ENCODE measurements at regions not wholly inside any gene's neighbourhood (a gene's known extent, or its start where the extent isn't known, plus 50 kb on each side); places are given as distances from the start of the nearest gene placed in this dataset.

GRCh38 chr14:82190742-82191141 lies 657.1 kb upstream of the SEL1L start:
- no peaks in the 10 kb centered on the region for H3K9me3 ChIP-seq
- H3K36me3 ChIP-seq (ENCODE audit: control insufficient read depth, insufficient read depth, low read length): no peaks in the 10 kb centered on the region
- ChIA-PET POLR2A (no interaction called here), CTCF (no interaction called here)
- H3K9me3 Mint-ChIP-seq (ENCODE audit: unreplicated experiment): peaks cover 10% of the 10 kb centered on the region
- BruUV-seq (replicated peaks): no TSS peak
- H3K4me3 ChIP-seq (ENCODE audit: low read depth, low read length): no peak overlapping the region
- intact Hi-C loops (cut with micrococcal nuclease; ENCODE audit: unreplicated experiment): no loop called here
- H3K27me3 Mint-ChIP-seq (ENCODE audit: insufficient read depth, unreplicated experiment): no peaks in the 10 kb centered on the region
- no peaks in the 10 kb centered on the region for H3K4me1 Mint-ChIP-seq (ENCODE audit: low read depth, unreplicated experiment)
- H3K27ac Mint-ChIP-seq (ENCODE audit: unreplicated experiment): no peak overlapping the region
- no peak overlapping the region for H3K4me3 Mint-ChIP-seq (ENCODE audit: unreplicated experiment)
- no peaks in the 10 kb centered on the region for H3K4me1 ChIP-seq
- TF ChIP-seq, protein P1, sequence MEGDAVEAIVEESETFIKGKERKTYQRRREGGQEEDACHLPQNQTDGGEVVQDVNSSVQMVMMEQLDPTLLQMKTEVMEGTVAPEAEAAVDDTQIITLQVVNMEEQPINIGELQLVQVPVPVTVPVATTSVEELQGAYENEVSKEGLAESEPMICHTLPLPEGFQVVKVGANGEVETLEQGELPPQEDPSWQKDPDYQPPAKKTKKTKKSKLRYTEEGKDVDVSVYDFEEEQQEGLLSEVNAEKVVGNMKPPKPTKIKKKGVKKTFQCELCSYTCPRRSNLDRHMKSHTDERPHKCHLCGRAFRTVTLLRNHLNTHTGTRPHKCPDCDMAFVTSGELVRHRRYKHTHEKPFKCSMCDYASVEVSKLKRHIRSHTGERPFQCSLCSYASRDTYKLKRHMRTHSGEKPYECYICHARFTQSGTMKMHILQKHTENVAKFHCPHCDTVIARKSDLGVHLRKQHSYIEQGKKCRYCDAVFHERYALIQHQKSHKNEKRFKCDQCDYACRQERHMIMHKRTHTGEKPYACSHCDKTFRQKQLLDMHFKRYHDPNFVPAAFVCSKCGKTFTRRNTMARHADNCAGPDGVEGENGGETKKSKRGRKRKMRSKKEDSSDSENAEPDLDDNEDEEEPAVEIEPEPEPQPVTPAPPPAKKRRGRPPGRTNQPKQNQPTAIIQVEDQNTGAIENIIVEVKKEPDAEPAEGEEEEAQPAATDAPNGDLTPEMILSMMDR (IDR thresholded peaks at IDR 0.05; ENCODE audit: insufficient read depth in 1 of 2, low read depth in 1 of 2, low read length in 1 of 2, severe bottlenecking in 1 of 2, unreplicated experiment in 1 of 2): no peak
- no peaks in the 10 kb centered on the region for H3K27me3 ChIP-seq (replicated peaks; ENCODE audit: control insufficient read depth, insufficient read depth, low read length)
- H3K36me3 Mint-ChIP-seq (ENCODE audit: insufficient read depth, unreplicated experiment): no peaks in the 10 kb centered on the region
- no peak for DNase-seq

DNA sequence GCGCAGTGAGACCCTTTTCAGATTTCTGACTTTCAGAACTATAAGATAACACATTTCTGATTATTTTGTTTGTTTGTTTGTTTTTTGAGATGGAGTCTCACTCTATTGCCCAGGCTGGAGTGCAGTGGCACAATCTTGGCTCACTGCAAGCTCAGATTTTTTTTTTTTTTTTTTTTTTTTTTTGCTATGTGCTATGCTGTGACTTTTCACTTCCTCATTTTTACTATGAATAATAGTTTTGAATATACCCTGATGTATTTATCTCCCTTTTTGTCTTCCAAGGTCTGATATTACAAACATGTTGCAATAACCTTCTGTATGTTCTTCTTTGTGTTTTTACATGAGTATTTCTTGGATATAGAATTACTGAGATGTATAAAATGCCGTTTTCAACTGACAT lies 658.7 kb upstream of the SEL1L start:
- Histone ChIP-seq H3K4me1 (no peaks in the 10 kb centered on the region), H3K9me3 (no peaks in the 10 kb centered on the region), H3K36me3 (ENCODE audit: control insufficient read depth, insufficient read depth, low read length) (no peaks in the 10 kb centered on the region), H3K27me3 (replicated peaks; ENCODE audit: control insufficient read depth, insufficient read depth, low read length) (no peaks in the 10 kb centered on the region), H3K4me3 (ENCODE audit: low read depth, low read length) (no peak overlapping the region)
- POLR2A ChIA-PET: no interaction called here
- H3K27ac Mint-ChIP-seq (ENCODE audit: unreplicated experiment): no peak overlapping the region
- H3K36me3 Mint-ChIP-seq (ENCODE audit: insufficient read depth, unreplicated experiment): no peaks in the 10 kb centered on the region
- no peak for DNase-seq
- no peak overlapping the region for H3K4me3 Mint-ChIP-seq (ENCODE audit: unreplicated experiment)
- TF ChIP-seq, protein P1 (IDR thresholded peaks at IDR 0.05; ENCODE audit: insufficient read depth in 1 of 2, low read depth in 1 of 2, low read length in 1 of 2, severe bottlenecking in 1 of 2, unreplicated experiment in 1 of 2): no peak
- no TSS peak for BruUV-seq (replicated peaks)
- no peaks in the 10 kb centered on the region for H3K4me1 Mint-ChIP-seq (ENCODE audit: low read depth, unreplicated experiment)
- H3K9me3 Mint-ChIP-seq (ENCODE audit: unreplicated experiment): no peaks in the 10 kb centered on the region
- CTCF ChIA-PET: no interaction called here
- intact Hi-C loops (cut with micrococcal nuclease; ENCODE audit: unreplicated experiment): no loop called here
- H3K27me3 Mint-ChIP-seq (ENCODE audit: insufficient read depth, unreplicated experiment): no peaks in the 10 kb centered on the region

DNA sequence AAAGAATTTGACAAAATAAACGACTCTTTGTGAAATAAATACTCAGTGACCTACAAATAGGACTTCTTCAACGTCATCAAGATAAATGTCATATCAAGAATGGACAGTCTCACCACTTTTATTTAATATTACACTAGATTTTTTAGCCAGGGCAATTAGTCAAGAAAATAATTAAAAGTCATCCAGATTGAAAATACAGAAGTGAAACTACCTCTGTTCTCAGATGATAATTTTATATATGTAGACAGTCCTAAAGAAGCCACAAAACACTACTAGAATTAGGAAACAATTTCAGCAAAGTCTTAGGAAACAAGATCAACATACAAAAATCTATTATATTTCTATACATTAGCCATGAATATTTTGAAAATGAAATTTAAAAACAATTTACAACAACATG lies 689.6 kb upstream of the SEL1L start:
- no peaks in the 10 kb centered on the region for H3K9me3 Mint-ChIP-seq (ENCODE audit: unreplicated experiment)
- Histone ChIP-seq H3K9me3 (no peaks in the 10 kb centered on the region), H3K4me3 (ENCODE audit: low read depth, low read length) (no peak overlapping the region), H3K27me3 (replicated peaks; ENCODE audit: control insufficient read depth, insufficient read depth, low read length) (no peaks in the 10 kb centered on the region), H3K36me3 (ENCODE audit: control insufficient read depth, insufficient read depth, low read length) (no peaks in the 10 kb centered on the region), H3K4me1 (no peaks in the 10 kb centered on the region)
- TF ChIP-seq, protein P1 (IDR thresholded peaks at IDR 0.05; ENCODE audit: insufficient read depth in 1 of 2, low read depth in 1 of 2, low read length in 1 of 2, severe bottlenecking in 1 of 2, unreplicated experiment in 1 of 2): no peak
- H3K27ac Mint-ChIP-seq (ENCODE audit: unreplicated experiment): no peak overlapping the region
- CTCF ChIA-PET: no interaction called here
- intact Hi-C loops (cut with micrococcal nuclease; ENCODE audit: unreplicated experiment): no loop called here
- no peak overlapping the region for H3K4me3 Mint-ChIP-seq (ENCODE audit: unreplicated experiment)
- no peak for DNase-seq
- H3K36me3 Mint-ChIP-seq (ENCODE audit: insufficient read depth, unreplicated experiment): no peaks in the 10 kb centered on the region
- POLR2A ChIA-PET: no interaction called here
- no TSS peak for BruUV-seq (replicated peaks)
- peaks cover 2% of the 10 kb centered on the region for H3K27me3 Mint-ChIP-seq (ENCODE audit: insufficient read depth, unreplicated experiment)
- H3K4me1 Mint-ChIP-seq (ENCODE audit: low read depth, unreplicated experiment): no peaks in the 10 kb centered on the region

Data from Caco-2 (cell line).